ENCODE measurements at regions not wholly inside any gene's neighbourhood (a gene's known extent, or its start where the extent isn't known, plus 50 kb on each side); places are given as distances from the start of the nearest gene placed in this dataset.

GRCh38 chr10:130440971-130441370, 304.8 kb downstream of the GLRX3 start:
- TF ChIP-seq CTCF (conservative IDR thresholded peaks at IDR 0.05 in 1 of 2, IDR thresholded peaks at IDR 0.05 in 1 of 2; ENCODE audit: extremely low read depth in 1 of 2, insufficient read depth in 1 of 2, low read depth in 1 of 2, low read length in 2 of 2) (no peak), EZH2 (IDR thresholded peaks at IDR 0.05; ENCODE audit: borderline replicate concordance, low read length) (no peak)
